Chondrocyte (in vitro differentiated cells): ENCODE measurements at regions not wholly inside any gene's neighbourhood (a gene's known extent, or its start where the extent isn't known, plus 50 kb on each side); places are given as distances from the start of the nearest gene placed in this dataset.

Source experiments
- DNase-seq: peaks from one replicate; pipeline ENCODE4 v3.0.0; 2021; ENCODE audit warnings: mixed read lengths, low spot score
- H3K27ac Mint-ChIP-seq: one replicate; pipeline ENCODE4 v1.8.0; 2021; ENCODE audit warnings: mild to moderate bottlenecking, moderate library complexity, mixed read lengths; ENCODE audit not compliant: unreplicated experiment
- H3K27me3 Mint-ChIP-seq: 2 replicates; pipeline ENCODE4 v1.8.0; 2021; ENCODE audit warnings: low read depth, mixed read lengths
- H3K36me3 Mint-ChIP-seq: 2 replicates; pipeline ENCODE4 v1.8.0; 2021; ENCODE audit warnings: low read depth, mixed read lengths
- H3K4me1 Mint-ChIP-seq: 2 replicates; pipeline ENCODE4 v1.8.0; 2021; ENCODE audit warnings: low read depth, mild to moderate bottlenecking, mixed read lengths
- H3K4me3 Mint-ChIP-seq: one replicate; pipeline ENCODE4 v1.8.0; 2021; ENCODE audit warnings: mild to moderate bottlenecking, moderate library complexity, mixed read lengths; ENCODE audit not compliant: unreplicated experiment
- H3K9me3 Mint-ChIP-seq: 2 replicates; pipeline ENCODE4 v1.8.0; 2021; ENCODE audit warnings: low read depth, mixed read lengths
- TF ChIP-seq, protein P1 (sequence below): fragments of 200-600 bp; sonication (generic); IDR thresholded peaks from 2 replicates; pipeline ENCODE4 v1.5.0; 2021; ENCODE audit warnings: antibody characterized with exemption, mild to moderate bottlenecking, moderate library complexity

DNA sequence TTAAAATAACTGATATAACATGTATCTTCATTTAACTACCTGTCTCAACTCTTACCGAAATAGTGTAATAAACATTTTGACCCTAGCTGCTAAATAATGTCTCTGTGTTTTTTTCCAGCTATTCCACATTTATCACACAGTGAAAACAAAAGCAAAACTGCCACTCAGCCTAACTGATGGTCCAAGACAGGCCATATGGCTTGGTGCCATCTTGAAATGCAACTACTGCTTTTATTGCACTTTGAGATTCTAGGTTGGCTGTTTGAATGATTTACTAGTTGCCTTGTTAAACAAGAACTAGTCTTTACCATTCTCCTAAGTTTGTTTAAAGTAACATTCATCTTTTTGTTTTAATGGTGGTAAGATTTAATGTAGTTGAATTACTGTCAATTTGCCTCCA, 739.8 kb downstream of the TFAP2A start:
- Mint-ChIP-seq H3K4me3 (no peak overlapping the region), H3K4me1 (no peaks in the 10 kb centered on the region), H3K9me3 (peaks cover 10% of the 10 kb centered on the region), H3K27ac (no peak overlapping the region), H3K27me3 (no peaks in the 10 kb centered on the region), H3K36me3 (no peaks in the 10 kb centered on the region)
- TF ChIP-seq, protein P1, sequence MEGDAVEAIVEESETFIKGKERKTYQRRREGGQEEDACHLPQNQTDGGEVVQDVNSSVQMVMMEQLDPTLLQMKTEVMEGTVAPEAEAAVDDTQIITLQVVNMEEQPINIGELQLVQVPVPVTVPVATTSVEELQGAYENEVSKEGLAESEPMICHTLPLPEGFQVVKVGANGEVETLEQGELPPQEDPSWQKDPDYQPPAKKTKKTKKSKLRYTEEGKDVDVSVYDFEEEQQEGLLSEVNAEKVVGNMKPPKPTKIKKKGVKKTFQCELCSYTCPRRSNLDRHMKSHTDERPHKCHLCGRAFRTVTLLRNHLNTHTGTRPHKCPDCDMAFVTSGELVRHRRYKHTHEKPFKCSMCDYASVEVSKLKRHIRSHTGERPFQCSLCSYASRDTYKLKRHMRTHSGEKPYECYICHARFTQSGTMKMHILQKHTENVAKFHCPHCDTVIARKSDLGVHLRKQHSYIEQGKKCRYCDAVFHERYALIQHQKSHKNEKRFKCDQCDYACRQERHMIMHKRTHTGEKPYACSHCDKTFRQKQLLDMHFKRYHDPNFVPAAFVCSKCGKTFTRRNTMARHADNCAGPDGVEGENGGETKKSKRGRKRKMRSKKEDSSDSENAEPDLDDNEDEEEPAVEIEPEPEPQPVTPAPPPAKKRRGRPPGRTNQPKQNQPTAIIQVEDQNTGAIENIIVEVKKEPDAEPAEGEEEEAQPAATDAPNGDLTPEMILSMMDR, result no peak
- DNase-seq, result no peak

DNA sequence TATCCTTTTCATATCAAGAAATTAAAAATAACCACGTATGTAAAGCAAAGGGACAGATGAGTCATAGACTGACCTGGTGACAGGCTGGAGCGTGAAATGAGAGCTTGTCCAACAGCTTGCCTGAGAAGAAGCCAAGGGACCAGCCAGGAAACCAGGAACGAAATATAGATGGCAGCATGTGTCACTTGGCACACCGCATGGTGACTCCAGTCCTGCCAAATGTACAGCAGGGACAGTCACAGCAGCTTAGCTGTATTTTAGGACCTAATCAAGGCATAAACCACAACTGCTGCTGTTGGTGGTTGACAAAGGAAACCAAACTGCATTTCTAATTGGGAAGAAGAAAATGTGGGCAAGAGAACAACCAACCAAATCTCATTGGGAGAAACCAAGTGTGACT, 755.0 kb downstream of the TFAP2A start:
- Mint-ChIP-seq H3K4me1 (no peaks in the 10 kb centered on the region), H3K27ac (no peak overlapping the region), H3K27me3 (no peaks in the 10 kb centered on the region), H3K36me3 (no peaks in the 10 kb centered on the region), H3K4me3 (no peak overlapping the region), H3K9me3 (no peaks in the 10 kb centered on the region)
- no peak for DNase-seq
- TF ChIP-seq, protein P1, result no peak

DNA sequence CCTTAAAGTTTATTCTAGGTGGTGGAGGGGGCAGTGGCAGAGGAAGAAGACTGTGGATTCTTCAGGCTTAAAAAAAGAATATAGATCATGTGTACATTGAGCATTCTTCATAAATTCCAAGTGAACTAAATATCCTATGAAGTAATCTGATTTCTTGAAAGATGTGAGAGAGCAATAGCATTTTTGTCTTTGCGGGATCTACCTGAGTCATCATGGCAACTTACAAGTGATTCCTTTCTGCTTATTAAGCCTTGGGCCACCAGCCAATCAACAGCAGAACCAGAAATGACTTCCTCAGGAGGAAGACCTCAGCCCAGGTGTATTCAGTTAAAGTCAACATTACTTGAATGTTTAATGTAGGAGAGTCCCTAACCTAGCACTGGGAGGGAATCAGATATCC, 756.9 kb downstream of the TFAP2A start:
- H3K27ac Mint-ChIP-seq, result no peak overlapping the region
- peaks cover 2% of the 10 kb centered on the region for H3K9me3 Mint-ChIP-seq
- no peak for DNase-seq
- no peak overlapping the region for H3K4me3 Mint-ChIP-seq
- no peaks in the 10 kb centered on the region for H3K36me3 Mint-ChIP-seq
- H3K4me1 Mint-ChIP-seq, result no peaks in the 10 kb centered on the region
- TF ChIP-seq, protein P1, result no peak
- no peaks in the 10 kb centered on the region for H3K27me3 Mint-ChIP-seq

DNA sequence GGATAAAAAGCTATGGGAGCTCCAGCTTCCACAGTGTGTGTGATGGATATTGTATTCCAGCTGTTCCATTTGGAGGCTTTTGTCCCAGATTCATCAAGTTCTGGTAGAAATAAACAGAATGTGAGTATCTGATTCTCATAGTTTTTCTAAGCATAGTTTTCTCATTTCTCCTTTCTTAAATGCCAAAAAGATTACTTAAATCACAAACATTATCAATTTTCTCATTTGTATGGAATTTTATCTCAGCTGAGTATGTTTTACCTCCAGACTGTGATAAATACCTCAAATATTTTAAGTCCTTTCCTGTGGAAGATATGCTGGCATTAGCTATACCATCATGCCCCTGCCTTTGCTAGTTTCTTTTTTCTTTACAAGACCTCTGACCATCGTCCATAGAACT, 767.3 kb downstream of the TFAP2A start:
- H3K9me3 Mint-ChIP-seq, result no peaks in the 10 kb centered on the region
- TF ChIP-seq, protein P1, result no peak
- H3K36me3 Mint-ChIP-seq, result no peaks in the 10 kb centered on the region
- H3K4me3 Mint-ChIP-seq, result no peak overlapping the region
- no peak overlapping the region for H3K27ac Mint-ChIP-seq
- no peak for DNase-seq
- no peaks in the 10 kb centered on the region for H3K27me3 Mint-ChIP-seq
- peaks cover 27% of the 10 kb centered on the region for H3K4me1 Mint-ChIP-seq

GRCh38 chr6:9647071-9647445, 767.8 kb downstream of the TFAP2A start:
- peak overlapping the region; percentile 33 for H3K27ac Mint-ChIP-seq
- no peaks in the 10 kb centered on the region for H3K27me3 Mint-ChIP-seq
- H3K36me3 Mint-ChIP-seq, result no peaks in the 10 kb centered on the region
- DNase-seq, result no peak
- H3K4me1 Mint-ChIP-seq, result peaks cover 27% of the 10 kb centered on the region
- no peak overlapping the region for H3K4me3 Mint-ChIP-seq
- TF ChIP-seq, protein P1, result no peak
- no peaks in the 10 kb centered on the region for H3K9me3 Mint-ChIP-seq
